PC-3 (cell line): ENCODE measurements at regions not wholly inside any gene's neighbourhood (a gene's known extent, or its start where the extent isn't known, plus 50 kb on each side); places are given as distances from the start of the nearest gene placed in this dataset.

ENCODE experiments used
- EZH2 ChIP-seq: fragments of 300-600 bp; sonication (generic); IDR thresholded peaks from one replicate; pipeline ENCODE4 v1.6.1; 2017; ENCODE audit warnings: antibody characterized with exemption, mild to moderate bottlenecking, low read length; ENCODE audit not compliant: unreplicated experiment
- EZH2phosphoT487 ChIP-seq: fragments of 300-600 bp; sonication (generic); IDR thresholded peaks from 2 replicates; pipeline ENCODE4 v1.6.1; 2018; ENCODE audit warnings: mild to moderate bottlenecking, antibody characterized with exemption, low read length, borderline replicate concordance
- TF ChIP-seq, protein P1 (sequence below): fragments of 300-600 bp; sonication (generic); conservative IDR thresholded peaks from 2 replicates; pipeline ENCODE4 v1.5.1; 2017; ENCODE audit warnings: antibody characterized with exemption, low read depth, mild to moderate bottlenecking, low read length

DNA sequence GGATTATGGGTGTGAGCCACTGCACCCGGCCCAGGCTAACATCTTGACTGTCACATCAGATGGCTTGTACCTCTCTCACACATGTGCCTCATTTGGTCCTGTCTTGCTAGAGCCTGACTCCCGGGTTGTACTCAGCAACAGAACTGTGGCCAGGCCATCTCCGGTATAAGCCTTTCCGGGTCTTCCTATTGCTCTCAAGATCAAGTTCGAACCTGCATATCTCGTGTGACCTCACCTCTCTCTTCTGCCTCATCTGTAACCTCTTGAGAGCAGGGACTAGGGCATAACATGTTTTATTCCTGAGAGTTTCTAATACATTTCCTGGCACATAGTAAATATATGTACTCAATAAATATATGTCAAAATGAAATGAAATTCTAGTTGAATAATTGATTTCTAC lies 114.0 kb downstream of the ACAA2 start:
- no peak for TF ChIP-seq EZH2
- TF ChIP-seq, protein P1, sequence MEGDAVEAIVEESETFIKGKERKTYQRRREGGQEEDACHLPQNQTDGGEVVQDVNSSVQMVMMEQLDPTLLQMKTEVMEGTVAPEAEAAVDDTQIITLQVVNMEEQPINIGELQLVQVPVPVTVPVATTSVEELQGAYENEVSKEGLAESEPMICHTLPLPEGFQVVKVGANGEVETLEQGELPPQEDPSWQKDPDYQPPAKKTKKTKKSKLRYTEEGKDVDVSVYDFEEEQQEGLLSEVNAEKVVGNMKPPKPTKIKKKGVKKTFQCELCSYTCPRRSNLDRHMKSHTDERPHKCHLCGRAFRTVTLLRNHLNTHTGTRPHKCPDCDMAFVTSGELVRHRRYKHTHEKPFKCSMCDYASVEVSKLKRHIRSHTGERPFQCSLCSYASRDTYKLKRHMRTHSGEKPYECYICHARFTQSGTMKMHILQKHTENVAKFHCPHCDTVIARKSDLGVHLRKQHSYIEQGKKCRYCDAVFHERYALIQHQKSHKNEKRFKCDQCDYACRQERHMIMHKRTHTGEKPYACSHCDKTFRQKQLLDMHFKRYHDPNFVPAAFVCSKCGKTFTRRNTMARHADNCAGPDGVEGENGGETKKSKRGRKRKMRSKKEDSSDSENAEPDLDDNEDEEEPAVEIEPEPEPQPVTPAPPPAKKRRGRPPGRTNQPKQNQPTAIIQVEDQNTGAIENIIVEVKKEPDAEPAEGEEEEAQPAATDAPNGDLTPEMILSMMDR, result no peak
- TF ChIP-seq EZH2phosphoT487, result no peak
